GM12872 (cell line): ENCODE measurements at regions not wholly inside any gene's neighbourhood (a gene's known extent, or its start where the extent isn't known, plus 50 kb on each side); places are given as distances from the start of the nearest gene placed in this dataset.

Experiments used
- CTCF ChIP-seq: IDR thresholded peaks from 3 replicates; pipeline ENCODE4 v1.5.1; 2011; ENCODE audit warnings: low read depth, mild to moderate bottlenecking, low read length, moderate library complexity; ENCODE audit not compliant: insufficient read depth

GRCh38 chr4:10279261-10279660 lies 162.7 kb upstream of the WDR1 start:
- no peak for TF ChIP-seq CTCF

- TF ChIP-seq CTCF, result no peak
Observed at GRCh38 chr4:10278071-10278470, 161.5 kb upstream of the WDR1 start.

- no peak for TF ChIP-seq CTCF
Observed at GRCh38 chr4:10276152-10276551, 159.6 kb upstream of the WDR1 start.

- TF ChIP-seq CTCF, result no peak
Observed at GRCh38 chr4:10275696-10276095, 159.1 kb upstream of the WDR1 start.

DNA sequence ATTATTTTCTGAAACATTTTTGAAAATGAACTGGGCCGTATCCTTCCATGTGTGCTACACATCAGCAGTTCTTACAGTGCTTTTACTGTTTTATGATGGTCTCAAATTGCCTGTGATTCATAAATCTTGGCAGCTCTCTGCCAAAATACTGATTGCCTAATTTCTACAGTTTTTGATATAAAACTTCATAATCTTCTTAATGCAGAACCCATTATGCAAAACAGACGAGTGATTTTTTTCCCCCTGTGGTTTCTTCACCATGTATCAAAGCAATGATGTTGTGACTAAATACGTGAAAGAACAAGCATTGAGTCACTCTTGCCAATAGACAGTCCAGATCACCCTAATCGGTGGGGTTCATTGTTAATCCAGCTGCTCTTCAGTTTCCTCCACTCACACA lies 156.4 kb upstream of the WDR1 start:
- TF ChIP-seq CTCF, result no peak

GRCh38 chr4:10272511-10272910 lies 155.9 kb upstream of the WDR1 start:
- no peak for TF ChIP-seq CTCF

- no peak for TF ChIP-seq CTCF
Observed at GRCh38 chr4:10267066-10267465, 150.5 kb upstream of the WDR1 start.

GRCh38 chr4:10260777-10261176 lies 144.2 kb upstream of the WDR1 start:
- TF ChIP-seq CTCF, result 0 out of 3 replicates have a peak, but pooled peaks have one; percentile 25
